H1 (cell line): ENCODE measurements at regions not wholly inside any gene's neighbourhood (a gene's known extent, or its start where the extent isn't known, plus 50 kb on each side); places are given as distances from the start of the nearest gene placed in this dataset.

Experiments used
- CTCF ChIA-PET: fragments of 300-600 bp; sonication (Branson Sonifier 250); formaldehyde crosslinking; loops from one replicate; lab custom pipeline; 2021; ENCODE audit not compliant: partially characterized antibody; lab: Charles Lee
- POLR2A ChIA-PET: fragments of 300-600 bp; sonication (Branson Sonifier 250); formaldehyde crosslinking; loops from one replicate; lab custom pipeline; 2021; ENCODE audit warnings: inconsistent platforms; ENCODE audit not compliant: partially characterized antibody; lab: Charles Lee
- DNase-seq, 2 experiments: peaks; one replicate each; pipeline versions ENCODE4 v3.0.0 to v3.0.0-alpha.2; 2010 to 2022; ENCODE audit warnings: low spot score in 2 of 2, low read depth in 1 of 2, mixed read lengths in 1 of 2
- FAIRE-seq: peaks from 2 replicates; lab custom pipeline; 2011; peaks lifted over from hg19 to GRCh38; lab: Jason Lieb, UNC
- H2AFZ ChIP-seq: 2 replicates; pipeline ENCODE4 v1.8.1; 2012; ENCODE audit warnings: low read length, inconsistent platforms
- H2AK5ac ChIP-seq: 2 replicates; pipeline ENCODE4 v1.6.1; 2013; ENCODE audit warnings: low read depth, low read length
- H2BK120ac ChIP-seq: replicated peaks from 2 replicates; pipeline ENCODE3; 2013; ENCODE audit warnings: low read depth, low read length, inconsistent platforms
- H2BK12ac ChIP-seq: 2 replicates; pipeline ENCODE4 v1.6.1; 2013; ENCODE audit warnings: low read depth, low read length
- H2BK15ac ChIP-seq: 2 replicates; pipeline ENCODE4 v1.6.1; 2013; ENCODE audit warnings: low read length
- H2BK20ac ChIP-seq: 2 replicates; pipeline ENCODE4 v1.6.1; 2013; ENCODE audit warnings: low read length
- H2BK5ac ChIP-seq: 2 replicates; pipeline ENCODE4 v1.6.1; 2013; ENCODE audit warnings: low read depth, low read length
- H3K14ac ChIP-seq: 2 replicates; pipeline ENCODE4 v1.6.1; 2013; ENCODE audit warnings: inconsistent platforms; ENCODE audit not compliant: insufficient read length
- H3K18ac ChIP-seq: 2 replicates; pipeline ENCODE4 v1.6.1; 2013; ENCODE audit warnings: low read length; ENCODE audit errors: extremely low read depth
- H3K23ac ChIP-seq: 2 replicates; pipeline ENCODE4 v1.6.1; 2013; ENCODE audit warnings: inconsistent platforms; ENCODE audit not compliant: insufficient read length
- H3K23me2 ChIP-seq: 2 replicates; pipeline ENCODE4 v1.6.1; 2013; ENCODE audit warnings: low read depth, low read length
- H3K27ac ChIP-seq: 2 replicates; pipeline ENCODE4 v1.6.1; 2011; ENCODE audit warnings: low read depth, low read length, inconsistent platforms
- H3K27me3 ChIP-seq, 4 experiments: replicated peaks in 1 of 4; 1 replicate in 1 of 4; 2 replicates in 3 of 4; pipeline versions ENCODE4 v1.6.1 to v1.8.1; 2011 to 2013; ENCODE audit warnings: low read length in 3 of 4, mild to moderate bottlenecking in 3 of 4, inconsistent platforms in 2 of 4, mixed read lengths in 2 of 4, moderate library complexity in 1 of 4; ENCODE audit not compliant: control insufficient read depth in 3 of 4, insufficient read depth in 3 of 4; ENCODE audit errors: extremely low read depth in 1 of 4
- H3K36me3 ChIP-seq, 4 experiments: 2 replicates each; pipeline versions ENCODE4 v1.6.1 to v1.8.1; 2011 to 2013; ENCODE audit warnings: mild to moderate bottlenecking in 4 of 4, low read length in 3 of 4, moderate library complexity in 2 of 4, control low read depth in 1 of 4, inconsistent platforms in 1 of 4; ENCODE audit not compliant: insufficient read depth in 4 of 4, control insufficient read depth in 2 of 4
- H3K4ac ChIP-seq: replicated peaks from 2 replicates; pipeline ENCODE3; 2013; ENCODE audit warnings: low read length, low read depth, mixed read lengths, inconsistent platforms; ENCODE audit not compliant: insufficient read length
- H3K4me1 ChIP-seq, 4 experiments: replicated peaks in 1 of 4; 1 replicate in 1 of 4; 2 replicates in 3 of 4; pipeline versions ENCODE4 v1.6.1 to v1.8.1; 2011 to 2013; ENCODE audit warnings: low read length in 3 of 4, inconsistent platforms in 2 of 4, mixed read lengths in 1 of 4; ENCODE audit not compliant: insufficient read depth in 4 of 4, control insufficient read depth in 3 of 4
- H3K4me2 ChIP-seq, 2 experiments: 2 replicates each; pipeline versions ENCODE4 v1.6.1 to v1.8.1; 2011 to 2013; ENCODE audit warnings: low read depth in 2 of 2, low read length in 2 of 2, control low read depth in 1 of 2, inconsistent platforms in 1 of 2, mild to moderate bottlenecking in 1 of 2; ENCODE audit not compliant: insufficient read depth in 1 of 2
- H3K4me3 ChIP-seq, 4 experiments: fragments of 200-600, 300-600 bp in 1 of 4; sonication (generic), shearing (Covaris generic), sonication (Bioruptor Twin) in 1 of 4; 2 replicates each; pipeline versions ENCODE4 v1.5.1 to v1.8.1; 2011 to 2016; ENCODE audit warnings: low read length in 4 of 4, low read depth in 3 of 4, control low read depth in 2 of 4, inconsistent platforms in 2 of 4, mild to moderate bottlenecking in 2 of 4, mixed read lengths in 1 of 4, moderate library complexity in 1 of 4; ENCODE audit not compliant: insufficient read depth in 2 of 4; ENCODE audit errors: extremely low read depth in 1 of 4
- H3K56ac ChIP-seq: replicated peaks from 2 replicates; pipeline ENCODE3; 2013; ENCODE audit warnings: low read depth, mild to moderate bottlenecking, mixed read lengths, low read length, inconsistent platforms; ENCODE audit not compliant: insufficient read length
- H3K79me1 ChIP-seq: 2 replicates; pipeline ENCODE4 v1.6.1; 2013; ENCODE audit warnings: low read depth, low read length, control low read depth
- H3K79me2 ChIP-seq, 2 experiments: 2 replicates each; pipeline versions ENCODE4 v1.6.1 to v1.8.1; 2012 to 2013; ENCODE audit warnings: low read length in 2 of 2, mild to moderate bottlenecking in 2 of 2, inconsistent platforms in 1 of 2; ENCODE audit not compliant: insufficient read depth in 2 of 2, control insufficient read depth in 1 of 2
- H3K9ac ChIP-seq, 4 experiments: replicated peaks in 1 of 4; 1 replicate in 1 of 4; 2 replicates in 3 of 4; pipeline versions ENCODE4 v1.6.1 to v1.8.1; 2011 to 2013; ENCODE audit warnings: low read depth in 3 of 4, low read length in 3 of 4, control low read depth in 2 of 4, mild to moderate bottlenecking in 2 of 4, moderate library complexity in 2 of 4, inconsistent platforms in 1 of 4; ENCODE audit errors: extremely low read depth in 1 of 4
- H3K9me3 ChIP-seq, 2 experiments: 2 replicates each; pipeline versions ENCODE4 v1.6.1 to v1.8.1; 2012 to 2013; ENCODE audit warnings: mild to moderate bottlenecking in 2 of 2, moderate library complexity in 2 of 2, control low read depth in 1 of 2, inconsistent platforms in 1 of 2, low read depth in 1 of 2, low read length in 1 of 2, mixed read lengths in 1 of 2; ENCODE audit not compliant: insufficient read depth in 2 of 2
- H4K20me1 ChIP-seq, 2 experiments: replicated peaks in 1 of 2; 2 replicates each; pipeline versions ENCODE3 to v1.8.1; 2011 to 2013; ENCODE audit warnings: inconsistent platforms in 2 of 2, low read length in 2 of 2, mild to moderate bottlenecking in 1 of 2; ENCODE audit not compliant: insufficient read depth in 2 of 2, control insufficient read depth in 1 of 2
- H4K5ac ChIP-seq: 2 replicates; pipeline ENCODE4 v1.6.1; 2013; ENCODE audit warnings: low read length, low read depth, mixed read lengths, inconsistent platforms; ENCODE audit not compliant: insufficient read length
- H4K8ac ChIP-seq: 2 replicates; pipeline ENCODE4 v1.8.0; 2013; ENCODE audit warnings: mild to moderate bottlenecking, moderate library complexity, low read length, inconsistent platforms; ENCODE audit not compliant: insufficient read depth; ENCODE audit errors: extremely low read depth
- H4K91ac ChIP-seq: replicated peaks from 2 replicates; pipeline ENCODE3; 2013; ENCODE audit warnings: low read length, mixed read lengths, inconsistent platforms; ENCODE audit not compliant: insufficient read length
- ASH2L ChIP-seq: fragments of 200-600, 300-600 bp; sonication (generic); IDR thresholded peaks from one replicate; pipeline ENCODE4 v1.7.1; 2017; ENCODE audit warnings: low read length
- CREB1 ChIP-seq: IDR thresholded peaks from 2 replicates; pipeline ENCODE4 v1.6.1; 2012; ENCODE audit warnings: inconsistent platforms
- EP300 ChIP-seq, 2 experiments: IDR thresholded peaks; 1 replicate in 1 of 2; 2 replicates in 1 of 2; pipeline ENCODE4 v1.6.1; 2011 to 2012; ENCODE audit warnings: low read depth in 2 of 2, low read length in 2 of 2, mild to moderate bottlenecking in 2 of 2, borderline replicate concordance in 1 of 2, inconsistent platforms in 1 of 2, moderate library complexity in 1 of 2
- EZH2 ChIP-seq: fragments of 200-600 bp; sonication (generic); IDR thresholded peaks from 2 replicates; pipeline ENCODE4 v1.7.1; 2012; ENCODE audit warnings: low read depth, mild to moderate bottlenecking, moderate library complexity, low read length, inconsistent platforms; ENCODE audit not compliant: severe bottlenecking
- FOSL1 ChIP-seq: IDR thresholded peaks from 2 replicates; pipeline ENCODE4 v1.6.1; 2011; ENCODE audit warnings: mild to moderate bottlenecking, low read depth, low read length, moderate library complexity; ENCODE audit not compliant: insufficient read depth
- HDAC6 ChIP-seq: IDR thresholded peaks from one replicate; pipeline ENCODE4 v1.7.1; 2012; ENCODE audit warnings: low read depth, mild to moderate bottlenecking, inconsistent platforms, low read length, moderate library complexity
- POLR2AphosphoS5 ChIP-seq: IDR thresholded peaks from 2 replicates; pipeline ENCODE4 v1.6.1; 2011; ENCODE audit warnings: low read depth, low read length
- SP1 ChIP-seq: IDR thresholded peaks from 2 replicates; pipeline ENCODE4 v1.6.1; 2011; ENCODE audit warnings: low read depth, low read length
- SRF ChIP-seq: IDR thresholded peaks from 2 replicates; pipeline ENCODE4 v1.6.1; 2011; ENCODE audit warnings: mild to moderate bottlenecking, low read depth, low read length, moderate library complexity
- WGBS, 2 experiments: shearing (Covaris generic) in 1 of 2; methylation state at CpG; one replicate each; pipeline versions ENCODE4 v1.1.6 to v1.1.7; 2013 to 2015; ENCODE audit warnings: low lambda C conversion rate in 2 of 2, mixed read lengths in 2 of 2, inconsistent platforms in 1 of 2, low coverage in 1 of 2, missing lambda C conversion rate in 1 of 2; ENCODE audit not compliant: insufficient replicate concordance in 2 of 2, insufficient coverage in 1 of 2, insufficient read length in 1 of 2; ENCODE audit errors: extremely low coverage in 1 of 2, missing lambda C conversion rate in 1 of 2; 5-methylcytosine and 5-hydroxymethylcytosine counted together
- TF ChIP-seq, protein P1 (sequence below): IDR thresholded peaks from 2 replicates; pipeline ENCODE4 v1.6.1; 2012; ENCODE audit warnings: low read length, inconsistent platforms
- TF ChIP-seq, protein P2 (sequence below): IDR thresholded peaks from 2 replicates; pipeline ENCODE4 v1.6.1; 2012; ENCODE audit warnings: inconsistent platforms

DNA sequence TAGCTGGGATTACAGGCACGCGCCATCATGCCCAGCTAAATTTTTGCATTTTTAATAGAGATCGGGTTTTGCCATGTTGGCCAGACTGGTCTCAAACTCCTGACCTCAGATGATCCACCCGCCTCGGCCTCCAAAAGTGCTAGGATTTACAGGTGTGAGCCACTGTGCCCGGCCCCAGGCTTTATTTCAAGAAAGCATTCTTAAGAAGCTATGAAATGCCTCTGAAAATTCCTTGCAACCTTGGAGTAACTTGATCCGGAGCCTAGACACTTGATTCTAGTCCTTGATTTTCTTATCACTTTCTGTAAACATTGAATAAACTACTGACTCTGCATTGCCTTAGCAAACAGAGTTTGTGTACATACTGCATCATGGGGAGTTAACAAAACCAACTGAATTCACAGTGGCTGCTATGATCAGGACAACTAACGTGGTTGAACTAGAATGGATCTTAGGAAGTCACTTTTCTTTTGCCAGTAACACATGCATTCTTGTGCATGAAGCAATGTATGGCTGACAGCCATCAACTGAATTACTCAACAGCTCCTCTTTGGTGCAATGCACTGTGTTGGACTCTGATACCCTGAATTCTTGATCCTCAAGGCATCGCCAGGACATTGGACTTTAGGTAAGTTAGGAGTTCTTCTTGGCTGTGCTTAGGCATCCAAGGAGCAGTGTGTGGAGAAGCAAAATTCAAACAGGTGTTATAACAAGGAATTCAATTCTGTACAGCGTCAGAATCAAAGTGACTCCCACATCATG lies 102.8 kb upstream of the TMEM170B start:
- no peak overlapping the region for H3K9ac ChIP-seq
- TF ChIP-seq, protein P1, sequence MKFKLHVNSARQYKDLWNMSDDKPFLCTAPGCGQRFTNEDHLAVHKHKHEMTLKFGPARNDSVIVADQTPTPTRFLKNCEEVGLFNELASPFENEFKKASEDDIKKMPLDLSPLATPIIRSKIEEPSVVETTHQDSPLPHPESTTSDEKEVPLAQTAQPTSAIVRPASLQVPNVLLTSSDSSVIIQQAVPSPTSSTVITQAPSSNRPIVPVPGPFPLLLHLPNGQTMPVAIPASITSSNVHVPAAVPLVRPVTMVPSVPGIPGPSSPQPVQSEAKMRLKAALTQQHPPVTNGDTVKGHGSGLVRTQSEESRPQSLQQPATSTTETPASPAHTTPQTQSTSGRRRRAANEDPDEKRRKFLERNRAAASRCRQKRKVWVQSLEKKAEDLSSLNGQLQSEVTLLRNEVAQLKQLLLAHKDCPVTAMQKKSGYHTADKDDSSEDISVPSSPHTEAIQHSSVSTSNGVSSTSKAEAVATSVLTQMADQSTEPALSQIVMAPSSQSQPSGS, result no peak
- TF ChIP-seq POLR2AphosphoS5 (no peak), SRF (no peak), FOSL1 (no peak), EZH2 (no peak), CREB1 (no peak), EP300 (IDR thresholded peaks at IDR 0.05; ENCODE audit: borderline replicate concordance in 1 of 2, low read depth in 2 of 2, low read length in 2 of 2) (no peak), ASH2L (no peak), HDAC6 (no peak), SP1 (no peak)
- TF ChIP-seq, protein P2, sequence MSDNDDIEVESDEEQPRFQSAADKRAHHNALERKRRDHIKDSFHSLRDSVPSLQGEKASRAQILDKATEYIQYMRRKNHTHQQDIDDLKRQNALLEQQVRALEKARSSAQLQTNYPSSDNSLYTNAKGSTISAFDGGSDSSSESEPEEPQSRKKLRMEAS, result no peak

More for the DNA sequence above, 102.8 kb upstream of the TMEM170B start:
- Histone ChIP-seq H3K27ac (no peak overlapping the region), H3K14ac (no peak overlapping the region), H2BK15ac (no peak overlapping the region), H3K23ac (no peak overlapping the region), H3K79me1 (no peaks in the 10 kb centered on the region), H3K27me3 (no peaks in the 10 kb centered on the region), H2BK120ac (no peak overlapping the region), H3K36me3 (no peaks in the 10 kb centered on the region), H4K20me1 (no peaks in the 10 kb centered on the region), H2BK5ac (no peak overlapping the region), H4K5ac (no peak overlapping the region), H4K8ac (no peak overlapping the region), H3K4me3 (no peak overlapping the region), H4K91ac (no peak overlapping the region), H2BK12ac (no peak overlapping the region), H2BK20ac (no peak overlapping the region), H2AFZ (no peak overlapping the region), H3K79me2 (no peaks in the 10 kb centered on the region), H2AK5ac (no peak overlapping the region), H3K18ac (no peak overlapping the region), H3K4ac (no peak overlapping the region), H3K23me2 (no peaks in the 10 kb centered on the region), H3K4me1 (0 out of 7 replicates have a peak, but pooled peaks cover 0 to under 1% (median 0%) of the 10 kb centered on the region in 4 experiments), H3K9me3 (no peaks in the 10 kb centered on the region), H3K4me2 (no peak overlapping the region), H3K56ac (no peak overlapping the region)
- WGBS, 2 experiments, result 96% methylated on average over 10 of the region's 10 CpGs; no CpG with 5 or more reads in 1 of the 2 experiments
- FAIRE-seq (no peak), DNase-seq (no peak)
- CTCF ChIA-PET, result interaction anchor here (0.9 to 1.4 kb wide), 3 partner anchors 24 to 262 kb away, joined by 3 to 4 read pairs (median 3); no protein-coding TSS in a partner anchor
- POLR2A ChIA-PET, result no interaction called here
